ENCODE measurements at regions not wholly inside any gene's neighbourhood (a gene's known extent, or its start where the extent isn't known, plus 50 kb on each side); places are given as distances from the start of the nearest gene placed in this dataset.

DNA sequence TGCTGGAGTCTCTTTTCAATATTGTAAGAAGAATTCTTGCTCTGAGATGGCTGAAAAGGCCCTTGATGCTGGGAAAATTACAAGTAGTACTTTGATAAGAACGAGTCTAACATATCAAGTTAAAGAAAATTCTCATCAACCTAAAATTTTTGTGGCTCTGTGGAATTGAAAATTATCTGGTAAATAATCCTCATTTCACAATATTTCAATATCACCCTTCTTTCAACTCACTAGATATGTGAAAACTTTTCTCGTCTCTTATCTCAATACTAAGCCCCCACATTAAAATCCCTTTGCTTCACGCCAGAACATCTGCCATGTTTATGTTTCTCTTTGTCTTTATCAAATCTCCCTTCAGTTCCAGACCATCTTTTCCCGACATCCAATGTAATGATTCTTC lies 448.8 kb downstream of the ZNF516 start:
- TF ChIP-seq, protein P1, sequence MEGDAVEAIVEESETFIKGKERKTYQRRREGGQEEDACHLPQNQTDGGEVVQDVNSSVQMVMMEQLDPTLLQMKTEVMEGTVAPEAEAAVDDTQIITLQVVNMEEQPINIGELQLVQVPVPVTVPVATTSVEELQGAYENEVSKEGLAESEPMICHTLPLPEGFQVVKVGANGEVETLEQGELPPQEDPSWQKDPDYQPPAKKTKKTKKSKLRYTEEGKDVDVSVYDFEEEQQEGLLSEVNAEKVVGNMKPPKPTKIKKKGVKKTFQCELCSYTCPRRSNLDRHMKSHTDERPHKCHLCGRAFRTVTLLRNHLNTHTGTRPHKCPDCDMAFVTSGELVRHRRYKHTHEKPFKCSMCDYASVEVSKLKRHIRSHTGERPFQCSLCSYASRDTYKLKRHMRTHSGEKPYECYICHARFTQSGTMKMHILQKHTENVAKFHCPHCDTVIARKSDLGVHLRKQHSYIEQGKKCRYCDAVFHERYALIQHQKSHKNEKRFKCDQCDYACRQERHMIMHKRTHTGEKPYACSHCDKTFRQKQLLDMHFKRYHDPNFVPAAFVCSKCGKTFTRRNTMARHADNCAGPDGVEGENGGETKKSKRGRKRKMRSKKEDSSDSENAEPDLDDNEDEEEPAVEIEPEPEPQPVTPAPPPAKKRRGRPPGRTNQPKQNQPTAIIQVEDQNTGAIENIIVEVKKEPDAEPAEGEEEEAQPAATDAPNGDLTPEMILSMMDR (IDR thresholded peaks at IDR 0.05; ENCODE audit: insufficient read depth, low read depth, low read length), result no peak
- TF ChIP-seq EZH2 (IDR thresholded peaks at IDR 0.05; ENCODE audit: insufficient read depth, low read length), result no peak

Measured in astrocyte (in vitro differentiated cells and primary cell).